WTC11 (cell line): ENCODE measurements at regions not wholly inside any gene's neighbourhood (a gene's known extent, or its start where the extent isn't known, plus 50 kb on each side); places are given as distances from the start of the nearest gene placed in this dataset.

Source experiments
- ATAC-seq: fragments of 200-7000 bp; cut with Tn5 transposase; 2 replicates; pipeline ENCODE4 v1.10.0; 2021; ENCODE audit warnings: mild to moderate bottlenecking, moderate library complexity
- CTCF ChIA-PET: fragments of 300-600 bp; sonication (Branson Sonifier 250); formaldehyde crosslinking; loops from one replicate; lab custom pipeline; 2021; ENCODE audit warnings: antibody characterized with exemption; lab: Charles Lee
- POLR2A ChIA-PET: fragments of 350-600 bp; sonication (Branson Sonifier 250); formaldehyde crosslinking; loops from one replicate; lab custom pipeline; 2021; ENCODE audit warnings: antibody characterized with exemption; lab: Charles Lee
- DNase-seq: peaks from one replicate; pipeline ENCODE4 v3.0.0; 2021; ENCODE audit warnings: low spot score
- H3K27ac Mint-ChIP-seq: 2 replicates; pipeline ENCODE4 v1.8.0; 2021; ENCODE audit warnings: mixed read lengths
- H3K27me3 Mint-ChIP-seq: 2 replicates; pipeline ENCODE4 v1.8.0; 2021; ENCODE audit warnings: low read depth, mild to moderate bottlenecking, moderate library complexity, mixed read lengths
- H3K36me3 Mint-ChIP-seq: 2 replicates; pipeline ENCODE4 v1.8.0; 2021; ENCODE audit warnings: mixed read lengths
- H3K4me1 Mint-ChIP-seq: 2 replicates; pipeline ENCODE4 v1.8.0; 2022; ENCODE audit warnings: mixed read lengths
- H3K4me3 Mint-ChIP-seq: 2 replicates; pipeline ENCODE4 v1.8.0; 2021; ENCODE audit warnings: mild to moderate bottlenecking, moderate library complexity, mixed read lengths
- H3K9me3 Mint-ChIP-seq: 2 replicates; pipeline ENCODE4 v1.8.0; 2021; ENCODE audit warnings: mixed read lengths
- AR ChIP-seq: fragments of 250-450 bp; sonication (Bioruptor Pico); IDR thresholded peaks from 2 replicates; pipeline ENCODE4 v1.9.0; 2021; ENCODE audit warnings: mild to moderate bottlenecking
- ATF1 ChIP-seq: sonication (generic); formaldehyde crosslinking; IDR thresholded peaks from 2 replicates; pipeline ENCODE4 v1.8.1; 2023; ENCODE audit warnings: mild to moderate bottlenecking, moderate library complexity, missing genetic modification reagents
- CDX4 ChIP-seq: fragments of 250-450 bp; sonication (Bioruptor Pico); IDR thresholded peaks from 2 replicates; pipeline ENCODE4 v1.9.0; 2021; ENCODE audit warnings: moderate library complexity, mild to moderate bottlenecking, inconsistent platforms, borderline replicate concordance
- ELF4 ChIP-seq: sonication (generic); formaldehyde crosslinking; IDR thresholded peaks from 2 replicates; pipeline ENCODE4 v1.8.1; 2022; ENCODE audit warnings: low read depth, mild to moderate bottlenecking, moderate library complexity, missing genetic modification reagents
- JAZF1 ChIP-seq: fragments of 250-450 bp; sonication (Bioruptor Pico); IDR thresholded peaks from 2 replicates; pipeline ENCODE4 v1.9.0; 2021; ENCODE audit warnings: moderate library complexity, mild to moderate bottlenecking, inconsistent platforms
- MLX ChIP-seq: sonication (generic); formaldehyde crosslinking; IDR thresholded peaks from 2 replicates; pipeline ENCODE4 v1.8.1; 2023; ENCODE audit warnings: mild to moderate bottlenecking, missing genetic modification reagents, moderate library complexity
- MYBL2 ChIP-seq: sonication (generic); formaldehyde crosslinking; IDR thresholded peaks from 2 replicates; pipeline ENCODE4 v1.8.1; 2023; ENCODE audit warnings: mild to moderate bottlenecking, moderate library complexity, missing genetic modification reagents
- NFYB ChIP-seq: sonication (generic); formaldehyde crosslinking; conservative IDR thresholded peaks from 2 replicates; pipeline ENCODE4 v1.8.0; 2022; ENCODE audit warnings: low read depth, missing genetic modification reagents
- OVOL2 ChIP-seq: fragments of 250-450 bp; sonication (Bioruptor Pico); IDR thresholded peaks from 2 replicates; pipeline ENCODE4 v1.9.0; 2021; ENCODE audit warnings: mild to moderate bottlenecking, borderline replicate concordance
- PRDM15 ChIP-seq: sonication (generic); formaldehyde crosslinking; IDR thresholded peaks from 2 replicates; pipeline ENCODE4 v1.8.0; 2022; ENCODE audit warnings: missing genetic modification reagents
- RELA ChIP-seq: sonication (generic); formaldehyde crosslinking; IDR thresholded peaks from 2 replicates; pipeline ENCODE4 v1.8.1; 2022; ENCODE audit warnings: missing genetic modification reagents, mild to moderate bottlenecking, borderline replicate concordance
- SMAD3 ChIP-seq: sonication (generic); formaldehyde crosslinking; IDR thresholded peaks from 2 replicates; pipeline ENCODE4 v1.8.0; 2022; ENCODE audit warnings: missing genetic modification reagents, mild to moderate bottlenecking, borderline replicate concordance
- STAT6 ChIP-seq: sonication (generic); formaldehyde crosslinking; conservative IDR thresholded peaks from 2 replicates; pipeline ENCODE4 v1.8.1; 2023; ENCODE audit warnings: mild to moderate bottlenecking, low read depth, missing genetic modification reagents, moderate library complexity
- TEAD1 ChIP-seq: sonication (generic); formaldehyde crosslinking; IDR thresholded peaks from 2 replicates; pipeline ENCODE4 v1.8.0; 2022; ENCODE audit warnings: mild to moderate bottlenecking, missing genetic modification reagents
- TEAD4 ChIP-seq: sonication (generic); formaldehyde crosslinking; IDR thresholded peaks from 2 replicates; pipeline ENCODE4 v1.8.0; 2022; ENCODE audit warnings: mild to moderate bottlenecking, missing genetic modification reagents
- TP53 ChIP-seq: sonication (generic); formaldehyde crosslinking; IDR thresholded peaks from 2 replicates; pipeline ENCODE4 v1.8.1; 2023; ENCODE audit warnings: mild to moderate bottlenecking, missing genetic modification reagents
- ZNF121 ChIP-seq: sonication (generic); formaldehyde crosslinking; IDR thresholded peaks from 2 replicates; pipeline ENCODE4 v1.8.0; 2023; ENCODE audit warnings: missing genetic modification reagents
- ZNF232 ChIP-seq: sonication (generic); formaldehyde crosslinking; IDR thresholded peaks from 2 replicates; pipeline ENCODE4 v1.8.0; 2022; ENCODE audit warnings: mild to moderate bottlenecking, missing genetic modification reagents
- ZNF317 ChIP-seq: sonication (generic); formaldehyde crosslinking; IDR thresholded peaks from 2 replicates; pipeline ENCODE4 v1.8.1; 2023; ENCODE audit warnings: low read depth, mild to moderate bottlenecking, moderate library complexity, missing genetic modification reagents, borderline replicate concordance
- ZNF396 ChIP-seq: fragments of 250-450 bp; sonication (Bioruptor Pico); IDR thresholded peaks from 2 replicates; pipeline ENCODE4 v1.8.0; 2021; ENCODE audit warnings: mild to moderate bottlenecking, moderate library complexity, borderline replicate concordance
- TF ChIP-seq, protein P1 (sequence below): fragments of 250-450 bp; sonication (Bioruptor Pico); IDR thresholded peaks from 2 replicates; pipeline ENCODE4 v2.1.2; 2022; ENCODE audit warnings: mild to moderate bottlenecking, moderate library complexity

DNA sequence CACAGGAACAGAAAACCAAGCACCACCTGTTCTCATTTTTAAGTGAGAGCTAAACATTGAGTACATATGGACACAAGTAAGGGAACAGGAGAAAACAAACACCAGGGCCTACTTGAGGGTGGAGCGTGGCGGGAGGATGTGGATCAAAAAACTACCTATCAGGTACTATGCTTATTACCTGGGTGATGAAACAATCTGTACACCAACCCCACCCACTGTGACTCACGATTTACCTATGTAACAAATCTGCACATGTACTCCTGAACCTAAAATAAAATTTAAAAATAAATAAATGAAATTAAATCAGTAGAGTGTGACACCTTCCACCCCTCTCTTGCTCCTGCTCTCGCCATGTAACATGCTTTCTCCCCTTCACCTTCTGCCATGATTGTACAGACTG, 615.5 kb downstream of the RPL10L start (continued):
- TF ChIP-seq MLX (no peak), ZNF396 (no peak), STAT6 (CRISPR knock-in tag) (no peak)

- Mint-ChIP-seq H3K9me3 (peaks cover 20% of the 10 kb centered on the region), H3K4me3 (no peak overlapping the region), H3K27ac (no peak overlapping the region), H3K36me3 (peaks cover 5% of the 10 kb centered on the region; the same call in 1 of the 2 replicates), H3K27me3 (no peaks in the 10 kb centered on the region), H3K4me1 (no peaks in the 10 kb centered on the region)
- ATAC-seq (peak; percentile 93), DNase-seq (no peak)
- POLR2A ChIA-PET: no interaction called here
- CTCF ChIA-PET: interaction anchor here (1.1 kb wide), 1 partner anchor 15 kb away, joined by 4 read pairs; no protein-coding TSS in a partner anchor
- TF ChIP-seq OVOL2 (CRISPR knock-in tag) (no peak), ZNF317 (CRISPR knock-in tag) (no peak), TP53 (CRISPR knock-in tag) (no peak), PRDM15 (no peak), CDX4 (no peak), TEAD1 (CRISPR knock-in tag) (no peak)
These were observed 617.3 kb downstream of the RPL10L start for GRCh38 chr14:46034305-46034704.

DNA sequence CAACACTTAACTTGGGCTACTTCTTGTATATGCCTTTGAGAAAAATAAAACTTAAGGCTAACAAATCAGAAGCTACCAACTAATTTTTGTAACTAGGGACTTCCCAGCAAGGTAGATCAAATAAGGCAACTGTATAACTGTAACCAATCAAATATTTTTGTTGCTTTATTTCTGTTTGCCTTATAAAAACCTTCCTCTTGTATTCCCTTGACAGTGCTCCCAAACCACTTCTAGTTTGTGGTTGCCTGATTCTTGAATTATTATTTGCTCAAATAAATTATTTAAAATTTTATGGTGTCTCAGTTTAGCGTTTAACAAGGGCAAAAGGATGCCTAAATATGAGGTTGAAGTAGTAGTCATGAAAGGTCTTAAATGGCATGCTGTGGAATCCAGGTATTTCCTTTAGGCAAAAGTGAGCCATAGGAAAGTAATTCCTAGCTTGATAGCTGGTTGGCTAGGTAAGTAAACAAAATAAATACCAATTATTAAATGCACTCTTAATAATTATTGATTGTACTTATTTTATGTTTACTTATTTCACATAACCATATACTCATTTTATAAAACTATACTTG, 632.6 kb downstream of the RPL10L start:
- CTCF ChIA-PET: interaction anchor here (1.6 kb wide), 1 partner anchor 15 kb away, joined by 4 read pairs; no protein-coding TSS in a partner anchor
- no peak overlapping the region for H3K4me3 Mint-ChIP-seq
- peaks cover 42% of the 10 kb centered on the region for H3K36me3 Mint-ChIP-seq
- TF ChIP-seq, protein P1, sequence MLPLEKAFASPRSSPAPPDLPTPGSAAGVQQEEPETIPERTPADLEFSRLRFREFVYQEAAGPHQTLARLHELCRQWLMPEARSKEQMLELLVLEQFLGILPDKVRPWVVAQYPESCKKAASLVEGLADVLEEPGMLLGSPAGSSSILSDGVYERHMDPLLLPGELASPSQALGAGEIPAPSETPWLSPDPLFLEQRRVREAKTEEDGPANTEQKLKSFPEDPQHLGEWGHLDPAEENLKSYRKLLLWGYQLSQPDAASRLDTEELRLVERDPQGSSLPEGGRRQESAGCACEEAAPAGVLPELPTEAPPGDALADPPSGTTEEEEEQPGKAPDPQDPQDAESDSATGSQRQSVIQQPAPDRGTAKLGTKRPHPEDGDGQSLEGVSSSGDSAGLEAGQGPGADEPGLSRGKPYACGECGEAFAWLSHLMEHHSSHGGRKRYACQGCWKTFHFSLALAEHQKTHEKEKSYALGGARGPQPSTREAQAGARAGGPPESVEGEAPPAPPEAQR (CRISPR knock-in tag): no peak
- TF ChIP-seq ELF4 (CRISPR knock-in tag) (no peak), JAZF1 (CRISPR knock-in tag) (no peak), NFYB (CRISPR knock-in tag) (no peak), ZNF232 (CRISPR knock-in tag) (no peak), TEAD4 (CRISPR knock-in tag) (no peak), RELA (CRISPR knock-in tag) (no peak), ZNF121 (no peak), AR (no peak), MYBL2 (CRISPR knock-in tag) (no peak), ATF1 (CRISPR knock-in tag) (no peak), SMAD3 (CRISPR knock-in tag) (no peak)
- peaks cover 29% of the 10 kb centered on the region for H3K4me1 Mint-ChIP-seq
- H3K27me3 Mint-ChIP-seq: no peaks in the 10 kb centered on the region
- H3K27ac Mint-ChIP-seq: no peak overlapping the region
- DNase-seq (no peak), ATAC-seq (no peak)
- POLR2A ChIA-PET: interaction anchor here (0.6 kb wide), 1 partner anchor 517 kb away, joined by 3 read pairs; no protein-coding TSS in a partner anchor
- H3K9me3 Mint-ChIP-seq: peaks cover 54% of the 10 kb centered on the region
